HL-60 (cell line): ENCODE measurements at regions not wholly inside any gene's neighbourhood (a gene's known extent, or its start where the extent isn't known, plus 50 kb on each side); places are given as distances from the start of the nearest gene placed in this dataset.

Experiments used
- POLR2AphosphoS5 ChIP-seq: IDR thresholded peaks from 2 replicates; pipeline ENCODE4 v1.6.1; 2012; ENCODE audit warnings: low read depth
- TF ChIP-seq, protein P1 (sequence below): IDR thresholded peaks from one replicate; pipeline ENCODE4 v1.5.1; 2011; ENCODE audit warnings: low read length, control low read depth, inconsistent platforms; ENCODE audit not compliant: insufficient read depth
- TF ChIP-seq, protein P2 (sequence below): IDR thresholded peaks from 2 replicates; pipeline ENCODE4 v1.6.1; 2012; ENCODE audit warnings: low read depth; ENCODE audit not compliant: insufficient replicate concordance

DNA sequence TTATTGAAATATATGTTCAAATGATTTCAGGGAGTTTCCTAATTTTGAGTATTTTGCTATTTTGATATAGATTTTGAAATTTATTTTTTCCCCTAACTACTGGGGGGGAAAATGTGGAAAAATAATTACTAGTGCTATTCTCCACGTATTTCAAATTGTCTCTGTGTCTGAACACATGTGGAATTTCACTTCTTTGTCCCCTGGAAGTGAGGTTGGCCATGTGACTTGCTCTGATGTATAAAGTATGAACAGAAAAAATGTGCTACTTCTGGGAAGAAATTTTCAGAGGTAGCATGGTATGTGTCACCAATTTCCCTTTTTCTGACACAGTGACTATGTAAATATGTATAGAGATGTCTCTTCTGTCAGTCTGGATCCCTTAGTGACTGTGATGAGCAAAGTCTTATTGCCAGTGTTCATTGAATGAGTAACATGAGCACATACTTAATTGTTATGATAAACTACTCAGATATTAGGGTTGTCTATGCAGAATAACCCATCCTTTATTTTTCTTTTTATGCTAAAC, 215.4 kb upstream of the CCN2 start:
- no peak for TF ChIP-seq POLR2AphosphoS5
- TF ChIP-seq, protein P1, sequence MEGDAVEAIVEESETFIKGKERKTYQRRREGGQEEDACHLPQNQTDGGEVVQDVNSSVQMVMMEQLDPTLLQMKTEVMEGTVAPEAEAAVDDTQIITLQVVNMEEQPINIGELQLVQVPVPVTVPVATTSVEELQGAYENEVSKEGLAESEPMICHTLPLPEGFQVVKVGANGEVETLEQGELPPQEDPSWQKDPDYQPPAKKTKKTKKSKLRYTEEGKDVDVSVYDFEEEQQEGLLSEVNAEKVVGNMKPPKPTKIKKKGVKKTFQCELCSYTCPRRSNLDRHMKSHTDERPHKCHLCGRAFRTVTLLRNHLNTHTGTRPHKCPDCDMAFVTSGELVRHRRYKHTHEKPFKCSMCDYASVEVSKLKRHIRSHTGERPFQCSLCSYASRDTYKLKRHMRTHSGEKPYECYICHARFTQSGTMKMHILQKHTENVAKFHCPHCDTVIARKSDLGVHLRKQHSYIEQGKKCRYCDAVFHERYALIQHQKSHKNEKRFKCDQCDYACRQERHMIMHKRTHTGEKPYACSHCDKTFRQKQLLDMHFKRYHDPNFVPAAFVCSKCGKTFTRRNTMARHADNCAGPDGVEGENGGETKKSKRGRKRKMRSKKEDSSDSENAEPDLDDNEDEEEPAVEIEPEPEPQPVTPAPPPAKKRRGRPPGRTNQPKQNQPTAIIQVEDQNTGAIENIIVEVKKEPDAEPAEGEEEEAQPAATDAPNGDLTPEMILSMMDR, result no peak
- TF ChIP-seq, protein P2, sequence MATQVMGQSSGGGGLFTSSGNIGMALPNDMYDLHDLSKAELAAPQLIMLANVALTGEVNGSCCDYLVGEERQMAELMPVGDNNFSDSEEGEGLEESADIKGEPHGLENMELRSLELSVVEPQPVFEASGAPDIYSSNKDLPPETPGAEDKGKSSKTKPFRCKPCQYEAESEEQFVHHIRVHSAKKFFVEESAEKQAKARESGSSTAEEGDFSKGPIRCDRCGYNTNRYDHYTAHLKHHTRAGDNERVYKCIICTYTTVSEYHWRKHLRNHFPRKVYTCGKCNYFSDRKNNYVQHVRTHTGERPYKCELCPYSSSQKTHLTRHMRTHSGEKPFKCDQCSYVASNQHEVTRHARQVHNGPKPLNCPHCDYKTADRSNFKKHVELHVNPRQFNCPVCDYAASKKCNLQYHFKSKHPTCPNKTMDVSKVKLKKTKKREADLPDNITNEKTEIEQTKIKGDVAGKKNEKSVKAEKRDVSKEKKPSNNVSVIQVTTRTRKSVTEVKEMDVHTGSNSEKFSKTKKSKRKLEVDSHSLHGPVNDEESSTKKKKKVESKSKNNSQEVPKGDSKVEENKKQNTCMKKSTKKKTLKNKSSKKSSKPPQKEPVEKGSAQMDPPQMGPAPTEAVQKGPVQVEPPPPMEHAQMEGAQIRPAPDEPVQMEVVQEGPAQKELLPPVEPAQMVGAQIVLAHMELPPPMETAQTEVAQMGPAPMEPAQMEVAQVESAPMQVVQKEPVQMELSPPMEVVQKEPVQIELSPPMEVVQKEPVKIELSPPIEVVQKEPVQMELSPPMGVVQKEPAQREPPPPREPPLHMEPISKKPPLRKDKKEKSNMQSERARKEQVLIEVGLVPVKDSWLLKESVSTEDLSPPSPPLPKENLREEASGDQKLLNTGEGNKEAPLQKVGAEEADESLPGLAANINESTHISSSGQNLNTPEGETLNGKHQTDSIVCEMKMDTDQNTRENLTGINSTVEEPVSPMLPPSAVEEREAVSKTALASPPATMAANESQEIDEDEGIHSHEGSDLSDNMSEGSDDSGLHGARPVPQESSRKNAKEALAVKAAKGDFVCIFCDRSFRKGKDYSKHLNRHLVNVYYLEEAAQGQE, result no peak
